ENCODE measurements at regions not wholly inside any gene's neighbourhood (a gene's known extent, or its start where the extent isn't known, plus 50 kb on each side); places are given as distances from the start of the nearest gene placed in this dataset.
"Not testable (repeated sequence)": the region's sequence is repeated elsewhere in the genome, so short reads cannot be mapped to it uniquely, and the experiment has no call there.

DNA sequence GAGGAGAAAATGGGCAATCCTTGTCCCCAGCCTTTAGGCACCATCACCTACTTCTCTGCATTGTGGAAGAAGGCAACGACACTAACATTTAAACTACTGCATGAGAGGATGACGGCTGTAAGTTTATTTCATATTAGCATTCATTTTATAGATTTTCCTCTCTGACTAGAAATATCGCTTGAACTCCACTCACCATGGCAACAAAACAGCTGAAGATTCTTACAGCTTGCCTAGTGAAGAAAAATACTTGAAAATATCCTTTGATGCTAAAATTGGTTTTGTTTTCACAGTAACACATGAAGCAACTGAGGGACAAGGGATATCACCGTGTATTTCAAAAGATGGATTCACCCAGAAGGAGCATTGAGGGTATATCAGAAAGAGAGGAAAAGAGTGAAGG, 284.3 kb downstream of the LIG4 start:
- Histone ChIP-seq H3K4me1 (ENCODE audit: insufficient read depth, low read length, poor library complexity, severe bottlenecking) (no peaks in the 10 kb centered on the region), H4K20me1 (ENCODE audit: insufficient read depth, low read length, poor library complexity, severe bottlenecking) (no peaks in the 10 kb centered on the region), H2AFZ (ENCODE audit: low read length) (no peak overlapping the region), H3K4me2 (ENCODE audit: low read depth, low read length, poor library complexity, severe bottlenecking) (no peak overlapping the region), H3K9me3 (ENCODE audit: insufficient read depth, low read depth, low read length) (no peaks in the 10 kb centered on the region; the same call in none of the 2 replicates), H3K4me3 (ENCODE audit: low read length, poor library complexity, severe bottlenecking) (no peak overlapping the region), H3K79me2 (ENCODE audit: insufficient read depth, low read length) (no peaks in the 10 kb centered on the region), H3K27me3 (ENCODE audit: insufficient read depth, low read length, poor library complexity, severe bottlenecking) (no peaks in the 10 kb centered on the region), H3K36me3 (ENCODE audit: insufficient read depth, low read length) (no peaks in the 10 kb centered on the region), H3K9ac (ENCODE audit: low read depth, low read length, poor library complexity, severe bottlenecking) (no peak overlapping the region), H3K9me2 (replicated peaks; ENCODE audit: low read depth, low read length) (no peaks in the 10 kb centered on the region), H3F3A (ENCODE audit: low read depth) (no peaks in the 10 kb centered on the region)
- no peak for TF ChIP-seq EZH2phosphoT487 (IDR thresholded peaks at IDR 0.05; ENCODE audit: borderline replicate concordance)
- TF ChIP-seq, protein P1, sequence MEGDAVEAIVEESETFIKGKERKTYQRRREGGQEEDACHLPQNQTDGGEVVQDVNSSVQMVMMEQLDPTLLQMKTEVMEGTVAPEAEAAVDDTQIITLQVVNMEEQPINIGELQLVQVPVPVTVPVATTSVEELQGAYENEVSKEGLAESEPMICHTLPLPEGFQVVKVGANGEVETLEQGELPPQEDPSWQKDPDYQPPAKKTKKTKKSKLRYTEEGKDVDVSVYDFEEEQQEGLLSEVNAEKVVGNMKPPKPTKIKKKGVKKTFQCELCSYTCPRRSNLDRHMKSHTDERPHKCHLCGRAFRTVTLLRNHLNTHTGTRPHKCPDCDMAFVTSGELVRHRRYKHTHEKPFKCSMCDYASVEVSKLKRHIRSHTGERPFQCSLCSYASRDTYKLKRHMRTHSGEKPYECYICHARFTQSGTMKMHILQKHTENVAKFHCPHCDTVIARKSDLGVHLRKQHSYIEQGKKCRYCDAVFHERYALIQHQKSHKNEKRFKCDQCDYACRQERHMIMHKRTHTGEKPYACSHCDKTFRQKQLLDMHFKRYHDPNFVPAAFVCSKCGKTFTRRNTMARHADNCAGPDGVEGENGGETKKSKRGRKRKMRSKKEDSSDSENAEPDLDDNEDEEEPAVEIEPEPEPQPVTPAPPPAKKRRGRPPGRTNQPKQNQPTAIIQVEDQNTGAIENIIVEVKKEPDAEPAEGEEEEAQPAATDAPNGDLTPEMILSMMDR (conservative IDR thresholded peaks at IDR 0.05; ENCODE audit: low read length) = no peak

DNA sequence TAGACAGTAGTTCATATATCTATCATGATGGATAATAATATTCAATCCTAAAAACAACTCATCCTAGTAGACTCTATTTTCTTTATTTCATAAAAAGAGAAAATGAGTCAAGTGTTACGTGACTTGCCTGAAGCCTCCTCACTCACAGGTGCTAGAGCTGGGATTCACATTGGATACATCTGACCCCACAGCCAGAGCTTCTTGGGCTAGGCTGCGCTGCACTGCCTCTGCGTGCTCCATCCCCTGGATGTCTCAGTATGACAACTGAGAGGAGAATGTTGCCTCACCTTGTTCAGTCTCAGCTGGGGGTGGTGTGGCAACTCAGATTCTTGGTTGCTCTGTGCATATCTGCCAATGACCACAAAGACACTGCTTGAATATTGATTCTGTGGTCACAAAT, 286.6 kb downstream of the LIG4 start:
- H3K4me3 ChIP-seq (ENCODE audit: low read length, poor library complexity, severe bottlenecking) = no peak overlapping the region

DNA sequence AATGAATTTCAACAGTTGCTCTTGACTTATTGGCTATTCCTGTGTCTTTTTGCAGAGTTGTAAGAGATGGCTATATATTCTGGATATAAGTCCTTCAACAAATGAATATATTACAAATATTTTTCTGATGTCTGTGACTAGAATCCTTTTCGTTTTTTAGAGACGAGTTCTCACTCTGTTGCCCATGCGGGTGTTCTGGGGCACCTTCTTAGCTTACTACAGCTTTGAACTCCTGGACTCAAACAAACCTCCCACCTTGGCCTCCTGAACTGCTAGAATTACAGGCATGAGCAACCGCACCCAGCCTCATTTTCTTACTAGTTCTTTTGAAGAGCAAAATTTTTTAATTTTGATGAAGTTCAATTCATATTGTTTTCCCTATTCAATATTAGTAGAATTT, 287.8 kb downstream of the LIG4 start:
- H3K9me2 ChIP-seq (replicated peaks; ENCODE audit: low read depth, low read length) = no peaks in the 10 kb centered on the region
- H3K79me2 ChIP-seq (ENCODE audit: insufficient read depth, low read length) = no peaks in the 10 kb centered on the region
- no peaks in the 10 kb centered on the region for H3K27me3 ChIP-seq (ENCODE audit: insufficient read depth, low read length, poor library complexity, severe bottlenecking)
- H3K4me1 ChIP-seq (ENCODE audit: insufficient read depth, low read length, poor library complexity, severe bottlenecking) = no peaks in the 10 kb centered on the region
- no peaks in the 10 kb centered on the region for H3F3A ChIP-seq (ENCODE audit: low read depth)
- no peak overlapping the region for H3K9ac ChIP-seq (ENCODE audit: low read depth, low read length, poor library complexity, severe bottlenecking)
- H2AFZ ChIP-seq (ENCODE audit: low read length) = no peak overlapping the region
- H3K9me3 ChIP-seq (ENCODE audit: insufficient read depth, low read depth, low read length) = no peaks in the 10 kb centered on the region; the same call in none of the 2 replicates
- H3K36me3 ChIP-seq (ENCODE audit: insufficient read depth, low read length) = no peaks in the 10 kb centered on the region
- H3K4me2 ChIP-seq (ENCODE audit: low read depth, low read length, poor library complexity, severe bottlenecking) = no peak overlapping the region
- TF ChIP-seq, protein P1 (conservative IDR thresholded peaks at IDR 0.05; ENCODE audit: low read length) = no peak
- no peak for TF ChIP-seq EZH2phosphoT487 (IDR thresholded peaks at IDR 0.05; ENCODE audit: borderline replicate concordance)
- H3K4me3 ChIP-seq (ENCODE audit: low read length, poor library complexity, severe bottlenecking) = no peak overlapping the region
- no peaks in the 10 kb centered on the region for H4K20me1 ChIP-seq (ENCODE audit: insufficient read depth, low read length, poor library complexity, severe bottlenecking)

More for the DNA sequence above, 286.6 kb downstream of the LIG4 start:
- Histone ChIP-seq H3F3A (ENCODE audit: low read depth) (no peaks in the 10 kb centered on the region), H3K9me2 (replicated peaks; ENCODE audit: low read depth, low read length) (no peaks in the 10 kb centered on the region), H2AFZ (ENCODE audit: low read length) (no peak overlapping the region), H3K36me3 (ENCODE audit: insufficient read depth, low read length) (no peaks in the 10 kb centered on the region), H3K4me2 (ENCODE audit: low read depth, low read length, poor library complexity, severe bottlenecking) (no peak overlapping the region), H3K79me2 (ENCODE audit: insufficient read depth, low read length) (no peaks in the 10 kb centered on the region), H3K9ac (ENCODE audit: low read depth, low read length, poor library complexity, severe bottlenecking) (no peak overlapping the region), H3K4me1 (ENCODE audit: insufficient read depth, low read length, poor library complexity, severe bottlenecking) (no peaks in the 10 kb centered on the region), H4K20me1 (ENCODE audit: insufficient read depth, low read length, poor library complexity, severe bottlenecking) (no peaks in the 10 kb centered on the region), H3K27me3 (ENCODE audit: insufficient read depth, low read length, poor library complexity, severe bottlenecking) (no peaks in the 10 kb centered on the region), H3K9me3 (ENCODE audit: insufficient read depth, low read depth, low read length) (no peaks in the 10 kb centered on the region; the same call in none of the 2 replicates)
- no peak for TF ChIP-seq EZH2phosphoT487 (IDR thresholded peaks at IDR 0.05; ENCODE audit: borderline replicate concordance)
- TF ChIP-seq, protein P1 (conservative IDR thresholded peaks at IDR 0.05; ENCODE audit: low read length) = no peak

DNA sequence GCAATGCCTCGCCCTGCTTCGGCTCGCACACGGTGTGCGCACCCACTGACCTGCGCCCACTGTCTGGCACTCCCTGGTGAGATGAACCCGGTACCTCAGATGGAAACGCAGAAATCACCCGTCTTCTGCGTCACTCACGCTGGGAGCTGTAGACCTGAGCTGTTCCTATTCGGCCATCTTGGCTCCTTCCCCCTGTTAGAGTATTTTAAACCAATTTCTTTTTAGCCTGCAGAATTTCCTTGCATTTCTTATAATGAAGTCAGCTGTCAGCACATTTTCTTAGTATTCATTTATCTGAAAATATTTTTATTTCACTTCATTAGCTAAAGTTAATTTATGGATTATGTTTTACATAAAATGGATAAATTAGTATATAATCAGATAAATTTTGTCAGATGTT, 288.8 kb downstream of the LIG4 start:
- H2AFZ ChIP-seq (ENCODE audit: low read length) = not testable (repeated sequence)

DNA sequence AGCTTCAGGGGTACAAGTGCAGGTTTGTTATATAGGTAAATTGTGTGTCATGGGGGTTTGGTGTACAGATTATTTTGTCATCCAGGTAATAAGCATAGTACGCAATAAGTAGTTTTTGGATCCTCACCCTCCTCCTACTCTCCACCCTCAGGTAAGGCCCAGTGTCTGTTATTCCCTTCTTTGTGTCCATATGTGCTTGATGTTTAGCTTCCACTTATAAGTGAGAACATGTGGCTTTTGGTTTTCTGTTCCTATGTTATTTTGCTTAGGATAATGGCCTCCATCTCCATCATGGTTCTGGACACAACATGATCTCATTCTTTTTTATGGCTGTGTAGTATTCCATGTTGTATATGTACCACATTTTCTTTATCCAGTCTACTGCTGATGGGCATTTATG, 298.4 kb downstream of the LIG4 start:
- not testable (repeated sequence) for H3F3A ChIP-seq (ENCODE audit: low read depth); H2AFZ ChIP-seq (ENCODE audit: low read length); H3K4me2 ChIP-seq (ENCODE audit: low read depth, low read length, poor library complexity, severe bottlenecking); H3K79me2 ChIP-seq (ENCODE audit: insufficient read depth, low read length); H4K20me1 ChIP-seq (ENCODE audit: insufficient read depth, low read length, poor library complexity, severe bottlenecking); H3K27me3 ChIP-seq (ENCODE audit: insufficient read depth, low read length, poor library complexity, severe bottlenecking); H3K9ac ChIP-seq (ENCODE audit: low read depth, low read length, poor library complexity, severe bottlenecking); H3K9me3 ChIP-seq (ENCODE audit: insufficient read depth, low read depth, low read length); H3K4me1 ChIP-seq (ENCODE audit: insufficient read depth, low read length, poor library complexity, severe bottlenecking); H3K9me2 ChIP-seq (replicated peaks; ENCODE audit: low read depth, low read length); H3K4me3 ChIP-seq (ENCODE audit: low read length, poor library complexity, severe bottlenecking); H3K36me3 ChIP-seq (ENCODE audit: insufficient read depth, low read length)

More for the DNA sequence above, 288.8 kb downstream of the LIG4 start:
- H3K9me2 ChIP-seq (replicated peaks; ENCODE audit: low read depth, low read length); H3K79me2 ChIP-seq (ENCODE audit: insufficient read depth, low read length); H3K27me3 ChIP-seq (ENCODE audit: insufficient read depth, low read length, poor library complexity, severe bottlenecking); H3K9ac ChIP-seq (ENCODE audit: low read depth, low read length, poor library complexity, severe bottlenecking); H3K4me2 ChIP-seq (ENCODE audit: low read depth, low read length, poor library complexity, severe bottlenecking); H4K20me1 ChIP-seq (ENCODE audit: insufficient read depth, low read length, poor library complexity, severe bottlenecking); H3K4me3 ChIP-seq (ENCODE audit: low read length, poor library complexity, severe bottlenecking); H3K36me3 ChIP-seq (ENCODE audit: insufficient read depth, low read length); H3F3A ChIP-seq (ENCODE audit: low read depth); H3K9me3 ChIP-seq (ENCODE audit: insufficient read depth, low read depth, low read length); H3K4me1 ChIP-seq (ENCODE audit: insufficient read depth, low read length, poor library complexity, severe bottlenecking): not testable (repeated sequence)
